ENCODE measurements at regions not wholly inside any gene's neighbourhood (a gene's known extent, or its start where the extent isn't known, plus 50 kb on each side); places are given as distances from the start of the nearest gene placed in this dataset.

- no peaks in the 10 kb centered on the region for H3K27me3 Mint-ChIP-seq
- no peaks in the 10 kb centered on the region for H3K9me3 Mint-ChIP-seq
- DNase-seq = no peak
- no peaks in the 10 kb centered on the region for H3K36me3 Mint-ChIP-seq (ENCODE audit: low read depth)
- no peaks in the 10 kb centered on the region for H3K4me1 Mint-ChIP-seq (ENCODE audit: low read depth)
- no peak overlapping the region for H3K27ac Mint-ChIP-seq
- no peak overlapping the region for H3K4me3 Mint-ChIP-seq
These were observed 119.1 kb upstream of the MTNR1B start for GRCh38 chr11:92850296-92850826.

- Mint-ChIP-seq H3K4me1 (ENCODE audit: low read depth) (no peaks in the 10 kb centered on the region), H3K27me3 (peaks cover 2% of the 10 kb centered on the region), H3K9me3 (no peaks in the 10 kb centered on the region), H3K36me3 (ENCODE audit: low read depth) (no peaks in the 10 kb centered on the region), H3K4me3 (no peak overlapping the region), H3K27ac (no peak overlapping the region)
- no peak for DNase-seq
These were observed 117.2 kb upstream of the MTNR1B start for GRCh38 chr11:92852229-92852628.

- H3K27me3 Mint-ChIP-seq = peaks cover 2% of the 10 kb centered on the region
- H3K4me3 Mint-ChIP-seq = no peak overlapping the region
- no peaks in the 10 kb centered on the region for H3K36me3 Mint-ChIP-seq (ENCODE audit: low read depth)
- DNase-seq = no peak
- no peaks in the 10 kb centered on the region for H3K4me1 Mint-ChIP-seq (ENCODE audit: low read depth)
- no peaks in the 10 kb centered on the region for H3K9me3 Mint-ChIP-seq
- no peak overlapping the region for H3K27ac Mint-ChIP-seq
These were observed 116.5 kb upstream of the MTNR1B start for GRCh38 chr11:92852946-92853345.

GRCh38 chr11:92854162-92854561 is 115.3 kb upstream of the MTNR1B start:
- Mint-ChIP-seq H3K27me3 (peaks cover 2% of the 10 kb centered on the region), H3K36me3 (ENCODE audit: low read depth) (no peaks in the 10 kb centered on the region), H3K27ac (no peak overlapping the region), H3K9me3 (no peaks in the 10 kb centered on the region), H3K4me1 (ENCODE audit: low read depth) (no peaks in the 10 kb centered on the region), H3K4me3 (no peak overlapping the region)
- no peak for DNase-seq

GRCh38 chr11:92854952-92855351 is 114.5 kb upstream of the MTNR1B start:
- no peaks in the 10 kb centered on the region for H3K4me1 Mint-ChIP-seq (ENCODE audit: low read depth)
- no peaks in the 10 kb centered on the region for H3K36me3 Mint-ChIP-seq (ENCODE audit: low read depth)
- peaks cover 2% of the 10 kb centered on the region for H3K27me3 Mint-ChIP-seq
- no peak for DNase-seq
- no peak overlapping the region for H3K4me3 Mint-ChIP-seq
- no peak overlapping the region for H3K27ac Mint-ChIP-seq
- no peaks in the 10 kb centered on the region for H3K9me3 Mint-ChIP-seq

GRCh38 chr11:92855607-92856405 is 113.6 kb upstream of the MTNR1B start:
- no peaks in the 10 kb centered on the region for H3K36me3 Mint-ChIP-seq (ENCODE audit: low read depth)
- H3K4me3 Mint-ChIP-seq = no peak overlapping the region

GRCh38 chr11:92857407-92857806 is 112.0 kb upstream of the MTNR1B start:
- H3K4me1 Mint-ChIP-seq (ENCODE audit: low read depth) = no peaks in the 10 kb centered on the region
- no peak for DNase-seq
- H3K27me3 Mint-ChIP-seq = peaks cover 2% of the 10 kb centered on the region
- no peak overlapping the region for H3K4me3 Mint-ChIP-seq
- no peak overlapping the region for H3K27ac Mint-ChIP-seq
- no peaks in the 10 kb centered on the region for H3K9me3 Mint-ChIP-seq
- no peaks in the 10 kb centered on the region for H3K36me3 Mint-ChIP-seq (ENCODE audit: low read depth)

More at GRCh38 chr11:92855607-92856405, 113.6 kb upstream of the MTNR1B start:
- no peak for DNase-seq
- Mint-ChIP-seq H3K27ac (no peak overlapping the region), H3K4me1 (ENCODE audit: low read depth) (no peaks in the 10 kb centered on the region), H3K9me3 (no peaks in the 10 kb centered on the region), H3K27me3 (peaks cover 2% of the 10 kb centered on the region)

GRCh38 chr11:92859156-92859690 is 110.2 kb upstream of the MTNR1B start:
- no peaks in the 10 kb centered on the region for H3K4me1 Mint-ChIP-seq (ENCODE audit: low read depth)
- peaks cover 2% of the 10 kb centered on the region for H3K27me3 Mint-ChIP-seq
- no peak for DNase-seq
- H3K36me3 Mint-ChIP-seq (ENCODE audit: low read depth) = no peaks in the 10 kb centered on the region
- no peak overlapping the region for H3K27ac Mint-ChIP-seq
- H3K4me3 Mint-ChIP-seq = no peak overlapping the region
- no peaks in the 10 kb centered on the region for H3K9me3 Mint-ChIP-seq

- H3K4me3 Mint-ChIP-seq = no peak overlapping the region
- H3K27ac Mint-ChIP-seq = no peak overlapping the region
- H3K4me1 Mint-ChIP-seq (ENCODE audit: low read depth) = no peaks in the 10 kb centered on the region
- peaks cover 2% of the 10 kb centered on the region for H3K27me3 Mint-ChIP-seq
- DNase-seq = no peak
- no peaks in the 10 kb centered on the region for H3K9me3 Mint-ChIP-seq
- no peaks in the 10 kb centered on the region for H3K36me3 Mint-ChIP-seq (ENCODE audit: low read depth)
These were observed 107.8 kb upstream of the MTNR1B start for GRCh38 chr11:92861634-92862033.

- Mint-ChIP-seq H3K36me3 (ENCODE audit: low read depth) (no peaks in the 10 kb centered on the region), H3K27me3 (no peaks in the 10 kb centered on the region), H3K4me3 (no peak overlapping the region), H3K4me1 (ENCODE audit: low read depth) (no peaks in the 10 kb centered on the region), H3K27ac (no peak overlapping the region), H3K9me3 (no peaks in the 10 kb centered on the region)
- DNase-seq = no peak
These were observed 104.1 kb upstream of the MTNR1B start for GRCh38 chr11:92865352-92865751.

- Mint-ChIP-seq H3K27me3 (no peaks in the 10 kb centered on the region), H3K27ac (no peak overlapping the region), H3K4me1 (ENCODE audit: low read depth) (no peaks in the 10 kb centered on the region), H3K9me3 (no peaks in the 10 kb centered on the region), H3K36me3 (ENCODE audit: low read depth) (no peaks in the 10 kb centered on the region), H3K4me3 (no peak overlapping the region)
- DNase-seq = no peak
These were observed 102.7 kb upstream of the MTNR1B start for GRCh38 chr11:92866679-92867282.

GRCh38 chr11:92867913-92868619 is 101.4 kb upstream of the MTNR1B start:
- no peak overlapping the region for H3K4me3 Mint-ChIP-seq
- H3K36me3 Mint-ChIP-seq (ENCODE audit: low read depth) = no peaks in the 10 kb centered on the region
- no peak overlapping the region for H3K27ac Mint-ChIP-seq
- H3K9me3 Mint-ChIP-seq = no peaks in the 10 kb centered on the region
- DNase-seq = no peak
- H3K27me3 Mint-ChIP-seq = no peaks in the 10 kb centered on the region
- H3K4me1 Mint-ChIP-seq (ENCODE audit: low read depth) = no peaks in the 10 kb centered on the region

GRCh38 chr11:92869716-92870115 is 99.7 kb upstream of the MTNR1B start:
- Mint-ChIP-seq H3K27ac (no peak overlapping the region), H3K9me3 (no peaks in the 10 kb centered on the region)
- DNase-seq = no peak

GRCh38 chr11:92870196-92870832 is 99.1 kb upstream of the MTNR1B start:
- H3K27me3 Mint-ChIP-seq = no peaks in the 10 kb centered on the region
- H3K4me3 Mint-ChIP-seq = no peak overlapping the region
- no peaks in the 10 kb centered on the region for H3K36me3 Mint-ChIP-seq (ENCODE audit: low read depth)
- no peak for DNase-seq
- no peak overlapping the region for H3K27ac Mint-ChIP-seq
- H3K9me3 Mint-ChIP-seq = no peaks in the 10 kb centered on the region
- no peaks in the 10 kb centered on the region for H3K4me1 Mint-ChIP-seq (ENCODE audit: low read depth)

More at GRCh38 chr11:92869716-92870115, 99.7 kb upstream of the MTNR1B start:
- H3K36me3 Mint-ChIP-seq (ENCODE audit: low read depth) = no peaks in the 10 kb centered on the region
- H3K27me3 Mint-ChIP-seq = no peaks in the 10 kb centered on the region
- H3K4me3 Mint-ChIP-seq = no peak overlapping the region
- no peaks in the 10 kb centered on the region for H3K4me1 Mint-ChIP-seq (ENCODE audit: low read depth)
